Ovary (tissue), 3 donors: ENCODE measurements at regions not wholly inside any gene's neighbourhood (a gene's known extent, or its start where the extent isn't known, plus 50 kb on each side); places are given as distances from the start of the nearest gene placed in this dataset.

Experiments
- EP300 ChIP-seq: sonication (generic); formaldehyde crosslinking; IDR thresholded peaks from one replicate; pipeline ENCODE4 v1.6.1; 2017; ENCODE audit warnings: antibody characterized with exemption
- POLR2A ChIP-seq: fragments of 450-650 bp; IDR thresholded peaks from one replicate; pipeline ENCODE4 v1.6.1; 2017; ENCODE audit warnings: antibody characterized with exemption, mild to moderate bottlenecking, moderate library complexity
- TF ChIP-seq, protein P1 (sequence below), 3 donors: fragments of 450-650 bp in 2 of 3; fragments of 200-600 bp in 1 of 3; IDR thresholded peaks; one replicate each; pipeline versions ENCODE4 v1.5.1 to v1.8.0; 2016 to 2022; ENCODE audit warnings: antibody characterized with exemption in 3 of 3, mild to moderate bottlenecking in 1 of 3
- donor health status: DM: no; HTN: no; CAD: no.

DNA sequence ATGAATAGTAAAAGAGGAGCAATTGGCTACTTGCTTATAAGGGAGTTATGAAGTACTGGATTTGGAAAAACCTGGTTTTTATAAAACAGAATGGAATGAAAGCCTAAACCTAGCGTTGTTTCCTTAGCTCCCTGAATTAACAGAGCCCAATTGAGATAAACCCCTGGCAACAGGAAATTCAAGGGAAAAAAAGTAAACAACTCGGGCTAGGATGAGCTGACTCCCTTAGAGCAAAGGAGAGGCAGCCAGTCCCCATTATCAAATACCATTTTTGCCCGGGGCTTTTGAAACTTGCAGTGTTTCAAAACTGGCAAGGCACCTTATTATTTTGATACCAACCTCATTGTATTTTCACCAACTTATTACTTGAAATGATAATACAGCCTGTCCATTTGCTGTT, 587.5 kb downstream of the CD109 start:
- TF ChIP-seq, protein P1, sequence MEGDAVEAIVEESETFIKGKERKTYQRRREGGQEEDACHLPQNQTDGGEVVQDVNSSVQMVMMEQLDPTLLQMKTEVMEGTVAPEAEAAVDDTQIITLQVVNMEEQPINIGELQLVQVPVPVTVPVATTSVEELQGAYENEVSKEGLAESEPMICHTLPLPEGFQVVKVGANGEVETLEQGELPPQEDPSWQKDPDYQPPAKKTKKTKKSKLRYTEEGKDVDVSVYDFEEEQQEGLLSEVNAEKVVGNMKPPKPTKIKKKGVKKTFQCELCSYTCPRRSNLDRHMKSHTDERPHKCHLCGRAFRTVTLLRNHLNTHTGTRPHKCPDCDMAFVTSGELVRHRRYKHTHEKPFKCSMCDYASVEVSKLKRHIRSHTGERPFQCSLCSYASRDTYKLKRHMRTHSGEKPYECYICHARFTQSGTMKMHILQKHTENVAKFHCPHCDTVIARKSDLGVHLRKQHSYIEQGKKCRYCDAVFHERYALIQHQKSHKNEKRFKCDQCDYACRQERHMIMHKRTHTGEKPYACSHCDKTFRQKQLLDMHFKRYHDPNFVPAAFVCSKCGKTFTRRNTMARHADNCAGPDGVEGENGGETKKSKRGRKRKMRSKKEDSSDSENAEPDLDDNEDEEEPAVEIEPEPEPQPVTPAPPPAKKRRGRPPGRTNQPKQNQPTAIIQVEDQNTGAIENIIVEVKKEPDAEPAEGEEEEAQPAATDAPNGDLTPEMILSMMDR (IDR thresholded peaks at IDR 0.05), result no peak
- TF ChIP-seq EP300 (no peak), POLR2A (no peak)
